KBM-7 (cell line): ENCODE measurements at regions not wholly inside any gene's neighbourhood (a gene's known extent, or its start where the extent isn't known, plus 50 kb on each side); places are given as distances from the start of the nearest gene placed in this dataset.
"Not testable (repeated sequence)": the region's sequence is repeated elsewhere in the genome, so short reads cannot be mapped to it uniquely, and the experiment has no call there.

Source experiments
- DNase-seq: peaks from one replicate; pipeline ENCODE4 v3.0.0-alpha.2; 2015
- in situ Hi-C: fragments of 300-500 bp; cut with MboI; formaldehyde crosslinking; loops from 2 replicates; pipeline ENCODE4 v1.14.3; 2020; ENCODE audit warnings: low sequenced_read_pairs, low pct_unique_long_range_greater_than_20kb, mixed read lengths

- in situ Hi-C loops = no loop called here
These were observed 344.9 kb upstream of the PIK3R1 start for GRCh38 chr5:67870662-67871061.

GRCh38 chr5:67864335-67864734, 351.2 kb upstream of the PIK3R1 start:
- in situ Hi-C loops, DNase-seq: not testable (repeated sequence)

More at GRCh38 chr5:67870662-67871061, 344.9 kb upstream of the PIK3R1 start:
- no peak for DNase-seq

GRCh38 chr5:67858471-67859031, 357.0 kb upstream of the PIK3R1 start:
- in situ Hi-C loops = no loop called here
- no peak for DNase-seq

GRCh38 chr5:67857502-67857901, 358.1 kb upstream of the PIK3R1 start:
- in situ Hi-C loops = no loop called here
- no peak for DNase-seq

GRCh38 chr5:67855523-67855922, 360.0 kb upstream of the PIK3R1 start:
- no peak for DNase-seq
- in situ Hi-C loops = no loop called here

- in situ Hi-C loops, DNase-seq: not testable (repeated sequence)
These were observed 364.6 kb upstream of the PIK3R1 start for GRCh38 chr5:67850906-67851305.

GRCh38 chr5:67844924-67845323, 370.6 kb upstream of the PIK3R1 start:
- DNase-seq = no peak
- in situ Hi-C loops = no loop called here

- in situ Hi-C loops = no loop called here
- no peak for DNase-seq
These were observed 372.8 kb upstream of the PIK3R1 start for GRCh38 chr5:67842806-67843205.

GRCh38 chr5:67837225-67837624, 378.3 kb upstream of the PIK3R1 start:
- in situ Hi-C loops, DNase-seq: not testable (repeated sequence)

GRCh38 chr5:67836496-67836895, 379.1 kb upstream of the PIK3R1 start:
- in situ Hi-C loops, DNase-seq: not testable (repeated sequence)

- in situ Hi-C loops = no loop called here
- DNase-seq = no peak
These were observed 384.5 kb upstream of the PIK3R1 start for GRCh38 chr5:67831048-67831447.

GRCh38 chr5:67827541-67827940, 388.0 kb upstream of the PIK3R1 start:
- no peak for DNase-seq
- in situ Hi-C loops = no loop called here

- in situ Hi-C loops = no loop called here
- no peak for DNase-seq
These were observed 390.7 kb upstream of the PIK3R1 start for GRCh38 chr5:67824852-67825251.

- in situ Hi-C loops = no loop called here
- DNase-seq = no peak
These were observed 397.9 kb upstream of the PIK3R1 start for GRCh38 chr5:67817652-67818051.

GRCh38 chr5:67816456-67816855, 399.1 kb upstream of the PIK3R1 start:
- no peak for DNase-seq
- in situ Hi-C loops = no loop called here

GRCh38 chr5:67815455-67816391, 399.8 kb upstream of the PIK3R1 start:
- in situ Hi-C loops = no loop called here
- peak; percentile 46 for DNase-seq

GRCh38 chr5:67814569-67815311, 400.8 kb upstream of the PIK3R1 start:
- DNase-seq = peak; percentile 26
- in situ Hi-C loops = no loop called here

- in situ Hi-C loops = no loop called here
- DNase-seq = no peak
These were observed 401.5 kb upstream of the PIK3R1 start for GRCh38 chr5:67813877-67814539.

- DNase-seq = no peak
- in situ Hi-C loops = no loop called here
These were observed 406.0 kb upstream of the PIK3R1 start for GRCh38 chr5:67809589-67809988.
